Calu3 (cell line): ENCODE measurements at regions not wholly inside any gene's neighbourhood (a gene's known extent, or its start where the extent isn't known, plus 50 kb on each side); places are given as distances from the start of the nearest gene placed in this dataset.
"Not testable (repeated sequence)": the region's sequence is repeated elsewhere in the genome, so short reads cannot be mapped to it uniquely, and the experiment has no call there.

ENCODE experiments used
- BruUV-seq: library from RNA; stranded (reverse); fragments of 400-500 nt; replicated peaks from 2 replicates; lab custom pipeline; 2021; lab: Mats Ljungman, UMichigan
- CTCF ChIA-PET: fragments of 300-600 bp; sonication (Branson Sonifier 250); formaldehyde crosslinking; loops from one replicate; lab custom pipeline; 2022; ENCODE audit warnings: antibody characterized with exemption; lab: Charles Lee
- DNase-seq: peaks from one replicate; pipeline ENCODE4 v3.0.0; 2022
- H3K27ac Mint-ChIP-seq: one replicate; pipeline ENCODE4 v1.8.0; 2022; ENCODE audit warnings: mixed read lengths; ENCODE audit not compliant: unreplicated experiment
- H3K27me3 Mint-ChIP-seq: one replicate; pipeline ENCODE4 v1.8.0; 2022; ENCODE audit warnings: mixed read lengths; ENCODE audit not compliant: unreplicated experiment
- H3K36me3 Mint-ChIP-seq: one replicate; pipeline ENCODE4 v1.8.0; 2022; ENCODE audit warnings: mild to moderate bottlenecking, moderate library complexity, mixed read lengths; ENCODE audit not compliant: insufficient read depth, unreplicated experiment
- H3K4me1 Mint-ChIP-seq: one replicate; pipeline ENCODE4 v1.8.0; 2022; ENCODE audit warnings: mild to moderate bottlenecking, low read depth, mixed read lengths; ENCODE audit not compliant: unreplicated experiment
- H3K4me3 Mint-ChIP-seq: one replicate; pipeline ENCODE4 v1.8.0; 2022; ENCODE audit warnings: mild to moderate bottlenecking, low read depth, moderate library complexity, mixed read lengths; ENCODE audit not compliant: unreplicated experiment
- H3K9me3 Mint-ChIP-seq: one replicate; pipeline ENCODE4 v1.8.0; 2022; ENCODE audit warnings: low read depth, mixed read lengths; ENCODE audit not compliant: unreplicated experiment
- CTCF ChIP-seq: fragments of 200-600 bp; IDR thresholded peaks from one replicate; pipeline ENCODE4 v1.8.0; 2022; ENCODE audit warnings: antibody characterized with exemption; ENCODE audit not compliant: unreplicated experiment
- intact Hi-C: fragments of 100-400 bp; cut with micrococcal nuclease; formaldehyde crosslinking; loops from one replicate; pipeline ENCODE4 v1.10.0; 2022; ENCODE audit not compliant: unreplicated experiment

- H3K4me3 Mint-ChIP-seq: no peak overlapping the region
- CTCF ChIA-PET: no interaction called here
Measured at GRCh38 chr4:181855307-181855706, 387.9 kb upstream of the TENM3 start.

GRCh38 chr4:181857471-181857870 lies 385.7 kb upstream of the TENM3 start:
- H3K27me3 Mint-ChIP-seq: peaks cover 13% of the 10 kb centered on the region
- H3K27ac Mint-ChIP-seq, CTCF ChIA-PET, DNase-seq, H3K4me1 Mint-ChIP-seq, H3K36me3 Mint-ChIP-seq, BruUV-seq, H3K9me3 Mint-ChIP-seq, intact Hi-C loops, H3K4me3 Mint-ChIP-seq: not testable (repeated sequence)

More at GRCh38 chr4:181855307-181855706, 387.9 kb upstream of the TENM3 start:
- H3K9me3 Mint-ChIP-seq: peaks cover 4% of the 10 kb centered on the region
- H3K36me3 Mint-ChIP-seq: no peaks in the 10 kb centered on the region
- no peaks in the 10 kb centered on the region for H3K4me1 Mint-ChIP-seq
- no peak for TF ChIP-seq CTCF
- intact Hi-C loops: no loop called here
- DNase-seq: no peak
- no TSS peak for BruUV-seq
- no peak overlapping the region for H3K27ac Mint-ChIP-seq
- peaks cover 13% of the 10 kb centered on the region for H3K27me3 Mint-ChIP-seq

- H3K27me3 Mint-ChIP-seq: peaks cover 13% of the 10 kb centered on the region
- H3K36me3 Mint-ChIP-seq: no peaks in the 10 kb centered on the region
Measured at GRCh38 chr4:181858741-181859140, 384.5 kb upstream of the TENM3 start.

GRCh38 chr4:181859439-181859838 lies 383.8 kb upstream of the TENM3 start:
- Mint-ChIP-seq H3K4me3 (no peak overlapping the region), H3K9me3 (peaks cover 4% of the 10 kb centered on the region), H3K4me1 (no peaks in the 10 kb centered on the region), H3K27me3 (peaks cover 13% of the 10 kb centered on the region), H3K36me3 (no peaks in the 10 kb centered on the region), H3K27ac (no peak overlapping the region)
- CTCF ChIA-PET: no interaction called here
- no TSS peak for BruUV-seq
- intact Hi-C loops: no loop called here
- no peak for DNase-seq
- no peak for TF ChIP-seq CTCF

More at GRCh38 chr4:181858741-181859140, 384.5 kb upstream of the TENM3 start:
- no TSS peak for BruUV-seq
- peaks cover 4% of the 10 kb centered on the region for H3K9me3 Mint-ChIP-seq
- H3K27ac Mint-ChIP-seq: no peak overlapping the region
- H3K4me1 Mint-ChIP-seq: no peaks in the 10 kb centered on the region
- CTCF ChIA-PET: no interaction called here
- no peak overlapping the region for H3K4me3 Mint-ChIP-seq
- no peak for TF ChIP-seq CTCF
- no peak for DNase-seq
- intact Hi-C loops: no loop called here

- Mint-ChIP-seq H3K4me3 (no peak overlapping the region), H3K9me3 (peaks cover 4% of the 10 kb centered on the region), H3K4me1 (no peaks in the 10 kb centered on the region), H3K27ac (no peak overlapping the region), H3K27me3 (peaks cover 11% of the 10 kb centered on the region), H3K36me3 (no peaks in the 10 kb centered on the region)
- CTCF ChIA-PET: no interaction called here
- intact Hi-C loops: no loop called here
- no peak for TF ChIP-seq CTCF
- DNase-seq: no peak
- no TSS peak for BruUV-seq
Measured at GRCh38 chr4:181860157-181860556, 383.0 kb upstream of the TENM3 start.
